BJ (cell line): ENCODE measurements at regions not wholly inside any gene's neighbourhood (a gene's known extent, or its start where the extent isn't known, plus 50 kb on each side); places are given as distances from the start of the nearest gene placed in this dataset.

Experiments used
- CTCF ChIA-PET: fragments of 350-600 bp; formaldehyde crosslinking; extraction: SDS; loops from one replicate; lab custom pipeline; 2021; ENCODE audit warnings: antibody characterized with exemption, inconsistent platforms; lab: Yijun Ruan, JAX
- POLR2A ChIA-PET: fragments of 300-600 bp; sonication (Branson Sonifier 250); formaldehyde crosslinking; extraction: SDS; loops from one replicate; lab custom pipeline; 2021; ENCODE audit warnings: antibody characterized with exemption; lab: Charles Lee
- DNase-seq: peaks from one replicate; pipeline ENCODE4 v3.0.0-alpha.2; 2011; ENCODE audit warnings: low read depth
- H3K27me3 ChIP-seq: 2 replicates; pipeline ENCODE4 v1.6.0; 2011; ENCODE audit warnings: low read length; ENCODE audit not compliant: control insufficient read depth, insufficient read depth
- H3K36me3 ChIP-seq: 2 replicates; pipeline ENCODE4 v1.5.1; 2011; ENCODE audit warnings: low read length; ENCODE audit not compliant: control insufficient read depth, insufficient read depth
- H3K4me3 ChIP-seq: 2 replicates; pipeline ENCODE4 v1.5.1; 2011; ENCODE audit warnings: low read depth, mild to moderate bottlenecking, control low read depth, low read length
- TF ChIP-seq, protein P1 (sequence below): IDR thresholded peaks from 2 replicates; pipeline ENCODE4 v1.5.1; 2011; ENCODE audit warnings: low read depth, mild to moderate bottlenecking, control low read depth, inconsistent platforms, low read length, moderate library complexity; ENCODE audit not compliant: insufficient read depth

DNA sequence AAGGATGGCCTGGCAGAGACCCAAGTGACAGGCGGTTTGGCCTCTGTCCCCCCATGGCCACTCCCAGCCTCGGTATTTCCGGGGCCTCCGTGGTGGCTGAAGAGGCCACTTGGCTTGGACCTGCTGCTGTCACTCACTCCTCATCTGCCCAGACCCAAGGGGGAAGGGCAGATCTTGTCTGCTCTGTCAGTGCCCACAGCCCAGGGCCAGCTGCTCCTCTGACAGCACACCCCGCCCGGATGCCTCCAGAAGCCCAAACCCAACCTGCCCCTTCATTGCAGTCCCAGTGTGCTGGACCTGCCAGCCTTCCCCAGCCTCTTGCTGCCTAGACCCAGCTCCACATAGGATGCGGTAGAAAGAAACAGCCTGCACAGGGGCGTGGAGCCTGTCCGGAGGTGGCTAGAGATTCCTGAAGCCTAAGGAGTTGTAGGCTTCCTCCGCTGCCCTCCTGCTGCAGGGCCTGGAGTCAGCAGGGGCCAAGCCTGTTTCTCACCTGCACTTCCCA is 52.0 kb downstream of the MAGEF1 start:
- TF ChIP-seq, protein P1, sequence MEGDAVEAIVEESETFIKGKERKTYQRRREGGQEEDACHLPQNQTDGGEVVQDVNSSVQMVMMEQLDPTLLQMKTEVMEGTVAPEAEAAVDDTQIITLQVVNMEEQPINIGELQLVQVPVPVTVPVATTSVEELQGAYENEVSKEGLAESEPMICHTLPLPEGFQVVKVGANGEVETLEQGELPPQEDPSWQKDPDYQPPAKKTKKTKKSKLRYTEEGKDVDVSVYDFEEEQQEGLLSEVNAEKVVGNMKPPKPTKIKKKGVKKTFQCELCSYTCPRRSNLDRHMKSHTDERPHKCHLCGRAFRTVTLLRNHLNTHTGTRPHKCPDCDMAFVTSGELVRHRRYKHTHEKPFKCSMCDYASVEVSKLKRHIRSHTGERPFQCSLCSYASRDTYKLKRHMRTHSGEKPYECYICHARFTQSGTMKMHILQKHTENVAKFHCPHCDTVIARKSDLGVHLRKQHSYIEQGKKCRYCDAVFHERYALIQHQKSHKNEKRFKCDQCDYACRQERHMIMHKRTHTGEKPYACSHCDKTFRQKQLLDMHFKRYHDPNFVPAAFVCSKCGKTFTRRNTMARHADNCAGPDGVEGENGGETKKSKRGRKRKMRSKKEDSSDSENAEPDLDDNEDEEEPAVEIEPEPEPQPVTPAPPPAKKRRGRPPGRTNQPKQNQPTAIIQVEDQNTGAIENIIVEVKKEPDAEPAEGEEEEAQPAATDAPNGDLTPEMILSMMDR = no peak
- H3K27me3 ChIP-seq = no peaks in the 10 kb centered on the region
- H3K4me3 ChIP-seq = no peak overlapping the region
- no peak for DNase-seq
- no peaks in the 10 kb centered on the region for H3K36me3 ChIP-seq
- CTCF ChIA-PET = no interaction called here
- POLR2A ChIA-PET = no interaction called here

- Histone ChIP-seq H3K4me3 (no peak overlapping the region), H3K36me3 (no peaks in the 10 kb centered on the region), H3K27me3 (no peaks in the 10 kb centered on the region)
- ChIA-PET CTCF (no interaction called here), POLR2A (no interaction called here)
- no peak for DNase-seq
- TF ChIP-seq, protein P1 = no peak
These were observed 53.5 kb downstream of the MAGEF1 start for GRCh38 chr3:184658223-184658928.

DNA sequence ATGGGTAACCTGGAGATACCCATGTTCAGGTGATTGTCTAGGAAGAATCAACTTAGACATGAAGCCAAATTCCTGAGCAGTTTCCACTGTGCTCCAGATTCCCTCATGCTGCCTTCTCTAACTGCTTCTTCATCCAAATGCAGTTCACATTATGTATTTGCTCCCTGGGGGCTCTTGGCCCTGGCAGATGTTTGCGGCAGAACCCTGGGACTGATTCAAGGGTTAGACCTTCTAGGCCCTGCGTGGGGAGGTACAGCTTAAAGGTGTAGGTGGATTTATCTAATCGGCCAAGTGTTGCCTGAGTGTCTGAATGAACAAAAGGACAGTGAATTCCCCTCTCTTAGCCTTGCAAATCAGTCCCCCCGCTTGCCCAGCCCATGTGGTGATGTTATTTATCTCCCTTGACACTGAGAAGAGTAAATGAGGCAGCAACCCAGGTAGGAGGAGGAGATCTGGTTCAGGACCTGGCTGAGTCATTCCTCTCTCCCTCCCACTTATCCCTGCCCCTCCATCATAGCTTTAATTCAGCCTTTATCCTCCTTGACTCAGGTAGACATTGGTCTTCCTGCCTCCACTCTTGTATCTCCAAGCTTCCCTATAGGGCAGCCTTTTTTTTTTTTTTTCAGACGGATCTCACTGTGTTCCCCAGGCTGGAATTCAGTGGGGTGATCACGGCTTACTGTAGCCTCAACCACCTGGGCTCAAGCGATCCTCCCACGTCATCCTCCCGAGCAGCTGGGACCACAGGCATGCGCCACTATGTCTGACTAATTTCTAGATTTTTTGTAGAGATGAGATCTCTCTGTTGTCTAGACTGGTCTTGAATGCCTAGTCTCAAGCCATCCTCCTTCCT is 54.8 kb downstream of the MAGEF1 start:
- Histone ChIP-seq H3K4me3 (no peak overlapping the region), H3K27me3 (no peaks in the 10 kb centered on the region), H3K36me3 (no peaks in the 10 kb centered on the region)
- POLR2A ChIA-PET = no interaction called here
- TF ChIP-seq, protein P1 = no peak
- CTCF ChIA-PET = interaction anchor here (1.0 kb wide), 1 partner anchor 96 kb away, joined by 5 read pairs; the partner anchor contains the start of gene EPHB3
- peak; percentile 55 for DNase-seq

DNA sequence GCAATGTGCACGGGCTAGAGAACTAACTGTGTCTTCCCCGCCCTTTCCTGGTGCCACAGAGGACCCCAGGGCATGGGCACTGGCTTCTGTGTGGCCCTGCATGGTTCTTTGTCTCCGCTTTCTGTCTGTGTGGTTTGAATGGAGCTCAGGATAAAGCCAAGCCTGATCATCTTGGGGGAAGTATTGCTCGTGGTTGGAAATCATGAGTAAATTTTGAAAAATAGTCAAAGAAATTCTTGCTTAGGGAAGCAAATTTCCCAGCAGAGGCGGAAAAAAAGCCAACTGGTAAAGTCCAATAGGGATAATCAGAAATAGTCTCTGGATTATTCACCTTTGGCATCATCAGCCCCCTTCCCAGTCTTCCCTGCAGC is 55.4 kb downstream of the MAGEF1 start:
- POLR2A ChIA-PET = no interaction called here
- Histone ChIP-seq H3K27me3 (no peaks in the 10 kb centered on the region), H3K4me3 (no peak overlapping the region), H3K36me3 (no peaks in the 10 kb centered on the region)
- no peak for DNase-seq
- TF ChIP-seq, protein P1 = no peak
- CTCF ChIA-PET = no interaction called here

DNA sequence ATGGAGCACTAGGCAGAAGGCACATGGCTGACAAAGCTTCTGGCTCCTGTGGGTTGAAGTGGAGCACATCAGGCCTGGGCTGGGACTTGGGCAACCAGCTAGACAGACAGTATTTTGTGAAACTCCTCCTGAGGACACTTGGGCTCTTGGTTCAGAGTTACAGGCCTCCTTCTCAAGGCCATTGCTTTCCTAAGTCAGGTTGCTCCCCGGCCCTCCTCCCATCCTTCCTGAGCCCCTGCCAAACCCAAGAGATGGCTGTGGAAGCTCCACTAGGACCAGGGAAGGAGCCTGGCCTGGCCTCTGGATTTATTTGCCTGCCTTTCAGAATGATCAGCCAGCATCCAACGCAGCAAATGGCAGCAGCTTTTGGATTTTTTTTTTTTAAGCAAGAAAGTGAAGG is 56.3 kb downstream of the MAGEF1 start:
- Histone ChIP-seq H3K36me3 (no peaks in the 10 kb centered on the region), H3K4me3 (no peak overlapping the region), H3K27me3 (no peaks in the 10 kb centered on the region)
- no peak for DNase-seq
- ChIA-PET CTCF (interaction anchor here (1.3 to 1.5 kb wide), 2 partner anchors 9 to 122 kb away, joined by 3 read pairs; no protein-coding TSS in a partner anchor), POLR2A (no interaction called here)
- TF ChIP-seq, protein P1 = no peak
